Suppressor macrophage (primary cell): ENCODE measurements at regions not wholly inside any gene's neighbourhood (a gene's known extent, or its start where the extent isn't known, plus 50 kb on each side); places are given as distances from the start of the nearest gene placed in this dataset.

Experiments
- DNase-seq, 4 experiments: peaks; one replicate each; pipeline ENCODE4 v3.0.0-alpha.2; 2020 to 2022

- no peak for DNase-seq
Measured at GRCh38 chr1:81042225-81042624, 758.5 kb upstream of the ADGRL2 start.

- DNase-seq, result no peak
Measured at GRCh38 chr1:81034291-81034690, 766.4 kb upstream of the ADGRL2 start.

- no peak for DNase-seq
Measured at GRCh38 chr1:81032973-81033425, 767.7 kb upstream of the ADGRL2 start.

- no peak for DNase-seq
Measured at GRCh38 chr1:81032374-81032773, 768.4 kb upstream of the ADGRL2 start.

- no peak for DNase-seq
Measured at GRCh38 chr1:81030441-81030840, 770.3 kb upstream of the ADGRL2 start.

GRCh38 chr1:81029266-81029665 is 771.5 kb upstream of the ADGRL2 start:
- no peak for DNase-seq

GRCh38 chr1:81023187-81023724 is 777.5 kb upstream of the ADGRL2 start:
- DNase-seq, result no peak

GRCh38 chr1:81021134-81021533 is 779.6 kb upstream of the ADGRL2 start:
- DNase-seq, result no peak

GRCh38 chr1:81020506-81020905 is 780.2 kb upstream of the ADGRL2 start:
- DNase-seq, result no peak

GRCh38 chr1:81010126-81010525 is 790.6 kb upstream of the ADGRL2 start:
- DNase-seq, result no peak

- no peak for DNase-seq
Measured at GRCh38 chr1:81008293-81008692, 792.4 kb upstream of the ADGRL2 start.

GRCh38 chr1:81007024-81007423 is 793.7 kb upstream of the ADGRL2 start:
- no peak for DNase-seq

- DNase-seq, result no peak
Measured at GRCh38 chr1:81006502-81006901, 794.2 kb upstream of the ADGRL2 start.

- DNase-seq, result no peak
Measured at GRCh38 chr1:81004011-81004410, 796.7 kb upstream of the ADGRL2 start.

- DNase-seq, result no peak
Measured at GRCh38 chr1:80994934-80995333, 805.8 kb upstream of the ADGRL2 start.

- no peak for DNase-seq
Measured at GRCh38 chr1:80994038-80994437, 806.7 kb upstream of the ADGRL2 start.

GRCh38 chr1:80993154-80993980 is 807.4 kb upstream of the ADGRL2 start:
- DNase-seq, result no peak

- DNase-seq, result no peak
Measured at GRCh38 chr1:80989455-80989854, 811.3 kb upstream of the ADGRL2 start.

GRCh38 chr1:80988926-80989325 is 811.8 kb upstream of the ADGRL2 start:
- no peak for DNase-seq

GRCh38 chr1:80987824-80988223 is 812.9 kb upstream of the ADGRL2 start:
- DNase-seq, result no peak

GRCh38 chr1:80987106-80987505 is 813.6 kb upstream of the ADGRL2 start:
- no peak for DNase-seq

- DNase-seq, result no peak
Measured at GRCh38 chr1:80982831-80983230, 817.9 kb upstream of the ADGRL2 start.

GRCh38 chr1:80973101-80973500 is 827.6 kb upstream of the ADGRL2 start:
- DNase-seq, result no peak

- DNase-seq, result no peak
Measured at GRCh38 chr1:80966266-80966665, 834.5 kb upstream of the ADGRL2 start.

- DNase-seq, result no peak
Measured at GRCh38 chr1:80962564-80962963, 838.2 kb upstream of the ADGRL2 start.
